ENCODE measurements at regions not wholly inside any gene's neighbourhood (a gene's known extent, or its start where the extent isn't known, plus 50 kb on each side); places are given as distances from the start of the nearest gene placed in this dataset.

DNA sequence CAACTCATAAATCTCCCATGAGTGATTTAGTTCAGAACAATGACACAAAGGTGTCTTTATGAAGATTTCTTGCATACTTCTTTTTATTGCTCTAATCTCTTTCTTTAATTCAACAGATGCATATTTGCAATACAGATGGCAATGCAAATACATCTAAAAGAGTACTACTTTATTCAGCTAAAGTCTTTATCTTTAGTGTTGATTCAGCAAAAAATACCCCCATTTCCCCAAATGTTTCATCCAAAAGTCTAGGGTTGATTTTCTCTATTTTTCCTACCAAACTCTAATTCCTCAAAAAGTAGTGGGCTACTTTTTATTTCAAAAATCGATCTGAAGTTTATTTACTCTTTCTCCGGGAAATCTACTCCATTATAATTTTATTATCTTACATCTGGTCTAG is 1055.2 kb downstream of the STIM2 start:
- TF ChIP-seq CTCF (IDR thresholded peaks at IDR 0.05) (no peak), POLR2AphosphoS5 (IDR thresholded peaks at IDR 0.05) (no peak), POLR2A (IDR thresholded peaks at IDR 0.05) (no peak), EP300 (IDR thresholded peaks at IDR 0.05) (no peak)
